ENCODE measurements at regions not wholly inside any gene's neighbourhood (a gene's known extent, or its start where the extent isn't known, plus 50 kb on each side); places are given as distances from the start of the nearest gene placed in this dataset.

DNA sequence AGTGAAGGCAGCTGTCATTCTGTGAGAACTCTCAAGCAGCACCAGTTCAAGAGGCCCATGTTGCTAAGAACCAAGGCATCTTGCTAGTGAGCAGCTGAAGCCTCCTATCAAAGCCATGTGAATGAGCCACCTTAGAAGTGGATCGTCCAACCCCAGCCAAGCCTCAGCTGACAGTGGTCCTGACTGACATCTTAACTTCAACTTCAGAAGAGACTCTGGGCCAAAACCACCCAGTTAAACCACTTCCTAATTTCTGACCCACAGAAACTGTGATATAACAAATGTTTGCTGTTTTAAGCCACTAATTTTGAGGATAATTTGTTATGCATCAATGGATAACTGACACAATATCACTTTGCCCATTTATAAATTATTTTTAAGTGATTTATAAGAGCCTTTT is 256.0 kb downstream of the RPAP3 start (continued):
- no peak for TF ChIP-seq NBN (conservative IDR thresholded peaks at IDR 0.05)

DNA sequence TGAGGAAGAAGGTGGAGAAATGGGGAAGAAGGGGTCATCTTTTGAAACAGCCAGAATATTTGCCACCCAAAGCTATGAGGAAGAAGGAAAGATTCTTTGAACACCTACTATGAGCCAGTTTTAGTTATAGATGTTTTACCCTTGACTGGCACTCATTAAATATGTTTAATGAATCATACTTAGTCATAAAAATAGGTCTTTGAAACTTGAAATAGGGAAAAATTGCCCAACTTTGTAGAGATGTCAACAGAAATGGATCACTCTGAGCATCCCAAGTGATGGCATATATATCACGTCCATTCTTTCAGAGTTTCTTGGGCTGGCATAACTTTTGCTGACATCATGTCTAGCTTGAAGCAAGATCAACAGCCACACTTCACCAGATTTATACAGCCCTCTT is 263.5 kb downstream of the RPAP3 start:
- no peak for DNase-seq (ENCODE audit: low spot score)
- no peak overlapping the region for H2AFZ ChIP-seq (ENCODE audit: low read length)
- CTCF ChIA-PET (ENCODE audit: low intra/inter-chr PET ratio, low total read pairs): no interaction called here
- no TSS peak for BruUV-seq (replicated peaks)
- intact Hi-C loops (cut with micrococcal nuclease; ENCODE audit: unreplicated experiment): no loop called here
- POLR2A ChIA-PET: no interaction called here
- ATAC-seq: no peak
- H4K20me1 ChIP-seq (ENCODE audit: insufficient read depth, low read length): no peaks in the 10 kb centered on the region
- WGBS (ENCODE audit: low lambda C conversion rate): 0% methylated on average over 1 of the region's 1 CpG
- H3K4me2 ChIP-seq (ENCODE audit: low read depth, low read length): no peak overlapping the region
- no peaks in the 10 kb centered on the region for H3K27me3 ChIP-seq (ENCODE audit: control insufficient read depth in 1 of 2, insufficient read depth in 2 of 2, low read length in 2 of 2)
- FAIRE-seq: no peak
- no peak overlapping the region for H3K27ac ChIP-seq (ENCODE audit: extremely low read length, insufficient read depth, low read length)
- TF ChIP-seq MAF1 (CRISPR knock-in tag; IDR thresholded peaks at IDR 0.05; ENCODE audit: borderline replicate concordance) (no peak), NFKB2 (CRISPR knock-in tag; IDR thresholded peaks at IDR 0.05; ENCODE audit: borderline replicate concordance) (no peak), KAT7 (CRISPR knock-in tag; IDR thresholded peaks at IDR 0.05; ENCODE audit: borderline replicate concordance) (no peak), HOXD1 (CRISPR knock-in tag; IDR thresholded peaks at IDR 0.05) (no peak), NFE2 (CRISPR knock-in tag; IDR thresholded peaks at IDR 0.05) (no peak), KLF12 (CRISPR knock-in tag; IDR thresholded peaks at IDR 0.05; ENCODE audit: borderline replicate concordance) (no peak), MED13 (CRISPR knock-in tag; IDR thresholded peaks at IDR 0.05) (no peak), ZNF530 (CRISPR knock-in tag; IDR thresholded peaks at IDR 0.05; ENCODE audit: low read depth) (no peak), HDAC1 (CRISPR knock-in tag; IDR thresholded peaks at IDR 0.05) (no peak), ZNF253 (CRISPR knock-in tag; IDR thresholded peaks at IDR 0.05; ENCODE audit: borderline replicate concordance) (no peak), HNRNPUL1 (IDR thresholded peaks at IDR 0.05; ENCODE audit: low read depth, low read length) (no peak), TSC22D2 (CRISPR knock-in tag; IDR thresholded peaks at IDR 0.05; ENCODE audit: borderline replicate concordance) (no peak)
- TF ChIP-seq, protein P1, sequence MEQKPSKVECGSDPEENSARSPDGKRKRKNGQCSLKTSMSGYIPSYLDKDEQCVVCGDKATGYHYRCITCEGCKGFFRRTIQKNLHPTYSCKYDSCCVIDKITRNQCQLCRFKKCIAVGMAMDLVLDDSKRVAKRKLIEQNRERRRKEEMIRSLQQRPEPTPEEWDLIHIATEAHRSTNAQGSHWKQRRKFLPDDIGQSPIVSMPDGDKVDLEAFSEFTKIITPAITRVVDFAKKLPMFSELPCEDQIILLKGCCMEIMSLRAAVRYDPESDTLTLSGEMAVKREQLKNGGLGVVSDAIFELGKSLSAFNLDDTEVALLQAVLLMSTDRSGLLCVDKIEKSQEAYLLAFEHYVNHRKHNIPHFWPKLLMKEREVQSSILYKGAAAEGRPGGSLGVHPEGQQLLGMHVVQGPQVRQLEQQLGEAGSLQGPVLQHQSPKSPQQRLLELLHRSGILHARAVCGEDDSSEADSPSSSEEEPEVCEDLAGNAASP (CRISPR knock-in tag; IDR thresholded peaks at IDR 0.05; ENCODE audit: borderline replicate concordance): no peak
- TF ChIP-seq, protein P2, sequence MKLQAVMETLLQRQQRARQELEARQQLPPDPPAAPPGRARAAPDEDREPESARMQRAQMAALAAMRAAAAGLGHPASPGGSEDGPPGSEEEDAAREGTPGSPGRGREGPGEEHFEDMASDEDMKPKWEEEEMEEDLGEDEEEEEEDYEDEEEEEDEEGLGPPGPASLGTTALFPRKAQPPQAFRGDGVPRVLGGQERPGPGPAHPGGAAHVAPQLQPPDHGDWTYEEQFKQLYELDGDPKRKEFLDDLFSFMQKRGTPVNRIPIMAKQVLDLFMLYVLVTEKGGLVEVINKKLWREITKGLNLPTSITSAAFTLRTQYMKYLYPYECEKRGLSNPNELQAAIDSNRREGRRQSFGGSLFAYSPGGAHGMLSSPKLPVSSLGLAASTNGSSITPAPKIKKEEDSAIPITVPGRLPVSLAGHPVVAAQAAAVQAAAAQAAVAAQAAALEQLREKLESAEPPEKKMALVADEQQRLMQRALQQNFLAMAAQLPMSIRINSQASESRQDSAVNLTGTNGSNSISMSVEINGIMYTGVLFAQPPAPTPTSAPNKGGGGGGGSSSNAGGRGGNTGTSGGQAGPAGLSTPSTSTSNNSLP (IDR thresholded peaks at IDR 0.05; ENCODE audit: low read depth, low read length): no peak
- H3K4me1 ChIP-seq (ENCODE audit: insufficient read depth, low read length): no peaks in the 10 kb centered on the region
- in situ Hi-C loops (cut with HindIII; ENCODE audit: extremely low pct_ligation_motif_present, low pct_unique_long_range_greater_than_20kb): no loop called here
- no peak overlapping the region for H3K4me3 ChIP-seq (replicated peaks in 1 of 3; ENCODE audit: insufficient read depth in 1 of 3, low read depth in 2 of 3, low read length in 3 of 3)
- no peaks in the 10 kb centered on the region for H3K79me2 ChIP-seq (ENCODE audit: insufficient read depth, low read length)
- H3K36me3 ChIP-seq (replicated peaks in 1 of 2; ENCODE audit: control insufficient read depth in 1 of 2, insufficient read depth in 2 of 2, low read length in 2 of 2): no peaks in the 10 kb centered on the region
- no peak overlapping the region for H3K9ac ChIP-seq (ENCODE audit: insufficient read depth, low read depth, low read length)
- peaks cover 34% of the 10 kb centered on the region; the same call in 1 of the 2 replicates for H3K9me3 ChIP-seq (ENCODE audit: low read length)

Measured in HepG2 (cell line).